Fibroblast of skin of back (primary cell): ENCODE measurements at regions not wholly inside any gene's neighbourhood (a gene's known extent, or its start where the extent isn't known, plus 50 kb on each side); places are given as distances from the start of the nearest gene placed in this dataset.

Experiments used
- DNase-seq: peaks from one replicate; pipeline ENCODE4 v3.0.0-alpha.2; 2013

DNA sequence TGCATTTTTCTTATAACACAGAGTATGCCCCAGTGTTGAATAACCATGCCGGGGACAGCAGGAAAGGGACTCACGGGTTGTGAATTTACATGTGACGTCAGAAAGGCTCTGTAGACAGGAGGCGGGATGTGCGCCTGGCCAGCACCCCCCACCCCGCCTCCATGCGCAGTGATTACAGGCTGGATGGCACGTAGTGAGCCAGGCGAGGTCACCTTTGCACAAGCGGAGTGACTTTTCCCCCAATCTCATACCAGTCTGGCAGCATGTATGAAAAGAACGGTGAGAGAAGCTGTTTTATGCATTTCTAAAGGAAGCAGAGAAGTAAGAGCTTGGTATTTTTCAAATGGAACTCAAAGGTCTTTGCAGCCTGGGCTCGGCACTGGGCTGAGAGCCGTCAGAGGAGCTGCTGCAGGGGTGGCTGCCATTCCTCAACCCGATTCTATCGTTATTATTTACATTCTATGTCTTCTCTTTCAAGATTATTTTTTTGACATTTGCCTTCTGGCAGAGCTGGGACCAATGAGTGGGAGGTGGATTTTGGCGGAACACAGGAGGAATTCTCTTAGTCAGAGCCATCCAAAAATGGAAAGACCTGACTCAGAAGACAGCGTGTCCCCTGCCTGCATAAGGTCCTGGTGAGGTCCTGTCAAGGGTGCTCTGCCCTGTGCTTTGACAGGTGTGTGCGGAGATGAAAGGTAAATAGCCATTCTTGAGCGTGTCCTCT is 115.6 kb upstream of the SLC45A1 start:
- DNase-seq = peak; percentile 86

- DNase-seq = peak; percentile 54
These were observed 116.5 kb upstream of the SLC45A1 start for GRCh38 chr1:8201331-8201861.

DNA sequence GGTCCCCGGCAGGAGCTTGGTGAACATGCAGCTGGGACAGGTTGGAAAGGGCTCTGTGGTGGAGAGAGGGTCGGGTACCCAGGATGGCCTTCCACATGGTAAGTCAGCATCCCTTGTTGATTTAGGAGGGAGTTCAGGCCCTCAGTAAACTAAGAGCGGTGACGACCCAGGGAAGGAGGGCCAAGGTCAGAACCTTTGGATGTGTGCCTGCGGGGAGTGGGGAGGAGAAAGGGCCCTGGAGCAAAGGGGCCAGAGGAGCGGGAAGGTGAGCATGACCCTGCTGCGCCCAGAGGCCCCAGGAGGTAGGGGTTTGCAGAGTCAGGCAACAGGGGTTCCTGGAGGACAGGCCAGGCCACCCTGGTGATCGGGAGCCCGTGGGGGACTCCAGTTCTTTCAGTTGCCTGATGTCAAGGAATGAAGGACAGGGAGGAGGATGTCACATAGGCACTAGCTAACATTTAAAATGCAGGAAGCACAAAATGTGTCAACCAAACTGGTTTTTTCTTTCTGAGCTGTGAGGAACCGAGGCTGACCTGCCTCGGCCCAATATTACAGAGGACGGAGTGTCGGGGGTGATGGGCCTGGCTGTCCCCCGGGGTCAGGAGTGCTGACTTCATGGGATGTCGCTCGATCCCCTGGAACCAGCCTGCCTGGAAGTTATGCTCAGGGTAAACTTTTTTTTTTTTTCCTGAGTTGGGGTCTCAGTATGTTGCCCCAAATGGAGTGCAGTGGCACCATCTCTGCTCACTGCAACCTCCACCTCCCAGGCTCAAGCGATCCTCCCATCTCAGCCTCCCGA is 117.4 kb upstream of the SLC45A1 start:
- no peak for DNase-seq

- DNase-seq = no peak
These were observed 119.4 kb upstream of the SLC45A1 start for GRCh38 chr1:8198522-8198921.

DNA sequence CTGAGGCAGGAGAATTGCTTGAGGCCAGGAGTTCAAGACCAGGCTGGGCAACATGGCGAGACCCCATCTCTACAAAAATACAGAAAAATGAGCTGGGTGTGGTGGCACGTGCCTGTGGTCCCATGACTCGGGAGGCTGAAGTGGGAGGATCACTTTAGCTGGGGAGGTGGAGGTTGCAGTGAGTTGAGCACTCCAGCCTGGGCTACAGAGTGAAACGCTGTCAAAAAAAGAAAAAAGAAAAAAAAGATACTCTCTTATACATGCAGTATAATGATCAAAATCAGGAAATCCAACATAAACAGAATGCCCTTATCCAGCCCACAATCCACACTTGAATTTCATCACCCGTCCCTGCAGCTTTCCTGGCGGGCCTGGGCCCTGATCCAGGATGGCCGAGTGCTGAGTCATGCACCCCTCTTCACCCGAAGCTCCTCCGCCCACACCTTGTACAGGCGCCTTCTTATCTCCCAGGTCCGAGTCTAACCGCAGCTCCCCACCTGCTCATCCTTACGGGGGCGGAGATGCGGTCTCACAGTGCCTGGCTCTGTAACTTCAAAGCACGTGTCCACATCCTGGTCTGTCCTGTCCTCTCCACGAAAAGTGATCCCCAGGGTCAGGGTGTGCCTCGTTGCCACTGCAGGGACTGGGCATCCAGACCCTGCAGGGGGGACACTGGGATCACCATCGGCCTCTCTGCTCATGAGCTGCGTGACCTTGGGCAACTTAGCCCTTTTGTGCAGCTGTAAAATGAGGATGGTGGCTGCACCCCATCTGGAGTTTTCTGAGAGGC is 120.2 kb upstream of the SLC45A1 start:
- peak; percentile 84 for DNase-seq

- DNase-seq = peak; percentile 97
These were observed 123.3 kb upstream of the SLC45A1 start for GRCh38 chr1:8194481-8195227.

GRCh38 chr1:8193840-8194406 is 124.0 kb upstream of the SLC45A1 start:
- DNase-seq = no peak

DNA sequence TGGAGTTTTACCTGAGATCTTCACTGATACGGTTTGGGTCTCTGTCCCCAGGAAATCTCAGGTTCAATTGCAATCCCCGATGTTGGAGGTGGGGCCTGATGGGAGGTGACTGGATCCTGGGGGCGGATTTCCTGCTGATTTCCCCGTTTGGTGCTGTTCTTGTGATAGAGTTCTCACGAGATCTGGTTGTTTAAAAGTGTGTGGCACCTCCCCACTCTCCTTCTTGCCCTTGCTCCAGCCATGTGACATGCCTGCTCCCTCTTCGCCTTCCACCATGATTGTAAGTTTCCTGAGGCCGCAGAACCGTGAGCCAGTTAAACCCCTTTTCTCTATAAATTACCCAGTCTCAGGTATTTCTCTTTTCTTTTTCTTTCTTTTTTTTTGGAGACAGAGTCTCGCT is 126.4 kb upstream of the SLC45A1 start:
- no peak for DNase-seq

DNA sequence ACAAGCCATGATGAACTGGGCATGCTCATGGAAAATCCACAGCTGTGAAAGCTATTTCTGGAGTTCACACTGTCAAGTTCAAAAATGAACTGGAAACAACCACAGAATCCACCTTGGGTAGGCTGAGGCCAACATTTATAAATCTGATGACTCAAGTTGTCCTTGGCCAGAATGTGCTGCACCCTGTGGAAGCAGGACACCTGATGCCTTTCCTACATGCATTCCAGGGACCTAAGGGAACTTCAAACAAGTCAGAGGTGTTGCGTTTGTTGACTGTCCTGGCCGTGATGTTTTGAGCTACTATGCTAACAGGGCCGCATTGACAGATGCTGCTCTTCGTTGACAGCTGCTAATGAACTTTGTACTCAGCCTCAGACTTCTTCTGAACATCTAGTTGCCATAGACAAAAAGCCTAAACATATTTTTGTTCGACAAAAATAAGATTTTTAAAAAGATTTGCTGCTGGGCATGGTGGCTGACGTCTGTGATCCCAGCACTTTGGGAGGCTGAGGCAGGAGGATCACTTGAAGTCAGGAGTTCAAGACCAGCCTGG is 127.9 kb upstream of the SLC45A1 start:
- no peak for DNase-seq

GRCh38 chr1:8185400-8185799 is 132.5 kb upstream of the SLC45A1 start:
- no peak for DNase-seq

DNA sequence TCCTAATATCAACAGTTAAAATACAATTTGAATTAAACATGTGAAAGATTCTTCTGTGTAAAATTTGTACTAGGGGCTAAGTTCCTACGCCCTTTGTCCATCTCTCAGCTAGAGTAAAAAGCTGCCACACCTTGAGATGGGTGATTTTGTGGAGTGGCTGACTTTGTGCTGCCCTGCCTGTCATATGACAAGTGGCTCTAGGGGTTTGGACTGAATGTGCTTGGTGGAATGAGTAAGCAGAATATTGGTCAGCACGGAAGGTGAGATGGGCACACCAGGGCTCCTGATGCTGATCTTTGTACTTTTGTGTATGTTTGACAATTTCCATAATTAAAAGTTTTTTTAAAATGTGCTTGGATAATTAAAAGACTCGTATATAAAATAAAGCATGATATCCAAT is 133.6 kb upstream of the SLC45A1 start:
- DNase-seq = no peak

GRCh38 chr1:8182034-8182761 is 135.7 kb upstream of the SLC45A1 start:
- peak; percentile 69 for DNase-seq

DNA sequence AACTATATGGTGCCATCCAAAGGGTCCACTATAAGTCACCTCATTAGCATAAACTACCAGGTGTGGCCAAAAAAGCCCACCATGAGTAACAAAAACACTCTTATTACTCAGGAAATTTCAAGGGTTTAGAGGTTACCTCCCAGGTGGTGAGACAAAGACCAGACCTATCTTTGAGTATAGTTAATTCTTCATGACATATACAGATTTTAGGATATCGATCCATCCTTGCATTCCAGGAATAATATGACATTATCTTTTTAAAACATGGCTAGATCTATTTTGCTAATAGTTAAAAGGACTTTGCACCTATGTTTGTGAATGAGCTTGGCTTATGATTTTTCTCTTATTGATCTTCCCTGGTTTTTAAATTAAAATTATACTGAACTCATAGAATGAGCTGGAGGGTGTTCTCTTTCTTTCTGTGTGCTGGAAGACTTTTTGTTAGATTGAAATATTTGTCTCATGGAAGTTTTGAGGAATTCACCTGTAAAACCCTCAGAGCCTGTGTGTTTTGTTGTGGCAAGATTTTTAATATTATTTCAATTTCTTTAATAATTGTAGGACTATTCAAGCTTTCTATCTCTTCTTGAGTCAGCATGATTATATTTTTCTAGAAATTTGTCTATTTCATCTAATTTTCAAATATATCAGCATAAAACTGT is 138.7 kb upstream of the SLC45A1 start:
- DNase-seq = no peak

DNA sequence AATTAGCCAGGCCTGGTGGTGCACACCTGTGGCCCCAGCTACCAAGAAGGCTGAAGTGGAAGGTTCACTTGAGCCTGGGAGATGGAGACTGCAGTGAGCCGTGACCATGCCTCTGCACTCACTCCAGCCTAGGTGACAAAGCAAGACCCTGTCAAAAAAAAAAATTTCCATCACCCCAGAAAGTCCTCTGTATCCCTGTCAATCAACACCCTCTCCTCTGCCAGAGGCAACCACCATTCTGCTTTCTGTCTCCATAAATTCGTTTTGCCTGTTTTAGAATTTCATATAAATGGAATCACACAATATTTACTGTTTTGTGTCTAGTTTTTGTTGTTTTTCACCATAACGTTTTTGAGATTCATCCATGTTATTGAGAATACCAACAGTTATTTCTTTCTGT is 141.6 kb upstream of the SLC45A1 start:
- no peak for DNase-seq

DNA sequence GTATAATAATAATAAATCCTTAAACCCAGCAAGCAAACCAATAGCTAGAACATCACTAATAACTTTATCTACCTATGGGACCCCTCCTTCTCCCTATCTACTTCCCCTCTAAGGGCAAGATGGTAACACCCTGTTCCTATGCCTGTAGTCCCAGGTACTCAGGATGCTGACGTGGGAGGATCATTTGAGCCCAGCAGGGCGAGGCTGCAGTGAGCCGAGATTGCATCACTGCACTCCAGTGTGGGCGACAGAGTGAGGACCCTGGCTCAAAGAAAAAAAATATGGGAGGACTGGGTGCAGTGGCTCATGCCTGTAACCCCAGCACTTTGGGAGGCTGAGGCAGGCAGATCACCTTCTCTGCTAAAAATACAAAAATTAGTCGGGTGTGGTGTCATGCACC is 143.1 kb upstream of the SLC45A1 start:
- no peak for DNase-seq

DNA sequence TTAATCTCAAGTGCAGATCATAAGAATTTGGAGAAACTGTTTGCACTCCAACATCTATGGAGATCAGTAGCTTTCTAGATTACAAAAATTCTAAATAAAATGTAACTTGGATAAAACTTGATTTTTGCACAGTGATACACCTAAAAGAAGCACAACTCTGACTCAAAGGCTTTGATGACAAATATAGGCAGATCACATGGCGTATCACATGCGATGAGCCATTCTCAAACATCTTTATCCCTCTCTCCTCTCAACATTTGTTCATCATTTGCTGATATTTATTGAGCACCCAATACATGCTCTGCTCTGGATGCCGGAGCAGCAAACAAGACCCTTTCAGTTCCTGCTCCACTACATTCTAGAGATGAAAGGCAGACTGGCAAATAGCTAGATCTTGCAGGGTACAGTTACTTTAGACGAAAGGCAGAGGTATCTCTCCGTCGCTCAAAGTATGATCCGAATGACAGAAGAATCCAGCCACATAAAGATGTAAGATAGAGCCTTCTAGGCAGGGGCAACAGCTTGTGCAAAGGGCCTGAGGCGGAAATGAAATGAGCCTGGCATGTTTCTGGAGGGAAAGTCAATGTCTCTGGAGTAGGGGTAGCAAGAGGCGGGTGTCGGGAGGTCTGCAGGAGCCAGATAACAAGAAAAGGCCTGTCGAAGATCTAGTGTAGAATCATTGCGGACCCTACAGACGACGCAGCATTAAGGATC is 145.8 kb upstream of the ERRFI1 start:
- DNase-seq = no peak

DNA sequence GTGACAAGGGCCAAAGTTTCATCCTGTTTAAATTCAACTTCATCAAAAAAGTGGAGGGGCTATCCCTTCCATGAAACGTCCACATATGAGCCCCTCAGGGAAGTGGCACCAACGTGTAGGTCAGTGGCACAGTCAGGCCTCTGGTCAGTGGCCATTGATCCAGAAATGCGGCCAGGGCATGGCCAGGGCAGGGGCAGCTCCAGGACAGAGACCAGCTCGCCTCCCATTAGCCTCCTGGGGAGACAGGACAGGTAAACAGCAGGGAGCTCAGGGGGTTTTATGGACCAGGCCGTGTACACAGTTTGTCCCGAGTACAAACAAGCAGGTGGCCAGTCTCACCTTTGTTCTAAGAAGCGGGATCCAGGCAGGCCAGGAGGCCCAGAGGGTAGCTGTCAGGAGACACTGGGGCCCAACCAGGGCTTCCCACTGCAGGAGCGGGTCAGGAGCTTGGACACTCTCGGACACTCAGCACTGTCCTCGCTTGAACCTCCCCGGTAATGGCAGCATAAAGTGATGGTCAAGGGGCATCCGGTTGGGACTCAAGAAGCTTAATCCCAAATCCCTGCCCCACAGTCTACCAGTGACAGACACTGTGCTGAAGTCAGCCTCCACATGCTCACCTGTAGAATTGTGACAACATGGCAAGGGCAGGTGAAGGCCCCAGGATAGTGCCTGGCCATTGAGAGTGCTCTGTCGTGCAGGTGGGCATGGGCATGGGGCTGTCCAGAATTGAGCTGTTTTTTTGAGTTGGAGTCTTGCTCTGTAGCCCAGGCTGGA is 144.1 kb upstream of the ERRFI1 start:
- DNase-seq = no peak

- peak; percentile 82 for DNase-seq
These were observed 143.4 kb upstream of the ERRFI1 start for GRCh38 chr1:8169364-8170058.
